GM04504 (cell line): ENCODE measurements at regions not wholly inside any gene's neighbourhood (a gene's known extent, or its start where the extent isn't known, plus 50 kb on each side); places are given as distances from the start of the nearest gene placed in this dataset.
A peak's percentile ranks its signal among the peaks of the same experiment; 100 is the strongest.
"Not testable (repeated sequence)": the region's sequence is repeated elsewhere in the genome, so short reads cannot be mapped to it uniquely, and the experiment has no call there.

Experiments used
- DNase-seq: peaks from one replicate; pipeline ENCODE4 v3.0.0-alpha.2; 2012; ENCODE audit warnings: low read depth

DNA sequence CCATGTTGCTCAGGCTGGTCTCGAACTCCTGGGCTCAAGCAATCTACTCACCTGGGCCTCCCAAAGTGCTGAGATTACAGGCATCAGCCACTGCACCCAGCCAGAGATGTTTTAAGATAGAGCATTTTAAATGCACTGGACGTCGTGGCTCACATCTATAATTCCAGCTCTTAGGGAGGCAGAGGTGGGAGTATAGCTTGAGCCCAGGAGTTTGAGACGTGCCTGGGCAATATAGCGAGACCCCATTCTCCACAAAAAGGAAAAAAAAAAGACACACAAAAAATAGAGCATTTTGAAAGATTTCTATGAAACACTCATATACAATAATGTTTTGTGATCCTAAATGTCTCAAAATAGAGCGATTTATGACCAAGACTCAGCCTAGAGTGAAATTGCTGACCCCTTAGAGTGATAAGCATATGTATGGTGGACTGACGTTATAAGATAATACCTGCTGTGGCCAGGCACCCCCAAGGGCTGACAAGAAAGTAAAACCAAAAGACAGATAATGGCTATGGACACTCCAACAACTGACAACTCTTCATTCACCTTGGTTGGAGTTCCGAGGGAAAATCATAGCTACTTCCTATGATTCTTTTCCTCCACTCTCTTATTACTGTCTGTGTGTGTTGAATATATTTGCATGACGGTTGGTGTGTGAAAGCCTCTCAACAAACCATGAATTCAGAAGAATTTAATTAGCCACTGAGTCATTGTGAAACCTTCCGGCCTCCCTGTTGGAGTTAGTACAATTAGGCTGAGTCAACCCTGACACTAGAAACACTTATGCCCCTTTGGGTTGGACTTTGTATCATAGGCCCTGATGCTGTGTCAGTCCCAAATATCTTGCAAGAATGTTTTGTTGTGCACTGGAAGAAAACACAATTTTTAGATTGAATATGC is 526.5 kb upstream of the NUDT12 start:
- peak; percentile 63 for DNase-seq

DNA sequence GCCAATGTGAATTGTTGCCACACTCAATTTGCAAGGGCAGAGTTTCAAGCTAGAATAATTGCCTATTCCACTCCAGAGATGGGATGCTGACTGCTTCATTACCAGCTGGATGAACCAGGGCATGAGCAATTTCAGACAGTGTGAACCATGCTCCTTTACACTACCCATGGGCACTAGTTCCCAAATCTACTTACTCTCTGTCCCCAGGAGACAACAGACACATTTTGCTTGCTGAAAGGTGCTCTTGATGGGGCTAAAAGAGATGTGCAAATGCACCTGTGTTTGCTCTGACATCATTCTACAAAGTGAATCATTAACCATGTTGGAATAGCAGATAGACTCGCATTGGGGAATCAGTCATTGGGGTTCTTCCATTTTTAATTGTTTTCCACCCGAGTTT is 522.3 kb upstream of the NUDT12 start:
- DNase-seq = no peak

GRCh38 chr5:104082754-104083153 is 520.2 kb upstream of the NUDT12 start:
- DNase-seq = no peak

DNA sequence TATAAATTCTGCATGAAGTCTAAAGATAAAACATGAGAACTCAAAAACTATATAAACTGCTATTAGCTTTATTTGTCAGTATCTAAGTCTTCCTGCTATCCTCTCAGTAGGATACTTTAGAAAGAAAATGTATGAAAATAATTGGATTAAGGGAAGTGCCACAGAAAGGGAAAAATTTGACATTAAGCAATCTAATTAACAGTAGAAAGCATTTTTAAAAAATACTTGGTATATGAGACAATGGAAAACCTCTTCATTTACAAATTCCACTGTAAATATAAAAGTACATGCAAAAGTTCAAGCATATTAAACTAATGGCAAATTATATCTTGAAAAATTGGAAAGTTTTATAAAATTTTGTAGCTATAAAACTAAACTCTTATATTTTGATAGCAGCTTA is 518.6 kb upstream of the NUDT12 start:
- no peak for DNase-seq

- no peak for DNase-seq
Observed at GRCh38 chr5:104080646-104081175, 518.1 kb upstream of the NUDT12 start.

DNA sequence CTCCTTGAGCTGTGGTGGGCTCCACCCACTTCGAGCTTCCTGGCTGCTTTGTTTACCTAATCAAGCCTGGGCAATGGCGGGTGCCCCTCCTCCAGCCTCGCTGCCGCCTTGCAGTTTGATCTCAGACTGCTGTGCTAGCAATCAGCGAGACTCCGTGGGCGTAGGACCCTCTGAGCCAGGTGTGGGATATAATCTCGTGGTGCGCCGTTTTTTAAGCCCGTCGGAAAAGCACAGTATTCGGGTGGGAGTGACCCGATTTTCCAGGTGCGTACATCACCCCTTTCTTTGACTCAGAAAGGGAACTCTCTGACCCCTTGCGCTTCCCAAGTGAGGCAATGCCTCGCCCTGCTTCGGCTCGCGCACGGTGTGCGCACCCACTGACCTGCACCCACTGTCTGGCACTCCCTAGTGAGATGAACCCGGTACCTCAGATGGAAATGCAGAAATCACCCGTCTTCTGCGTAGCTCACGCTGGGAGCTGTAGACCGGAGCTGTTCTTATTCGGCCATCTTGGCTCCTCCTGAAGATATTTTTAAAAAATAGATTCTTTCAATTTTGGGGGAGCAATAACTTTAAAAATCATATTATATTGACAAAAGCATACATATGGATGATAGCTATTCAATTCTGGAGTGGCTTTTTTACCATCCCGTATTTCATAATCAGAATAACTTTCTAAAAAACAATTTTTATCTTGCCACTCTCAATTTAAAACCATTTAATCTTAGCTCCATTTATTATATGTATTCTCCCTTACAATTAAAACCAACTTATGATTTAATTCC is 517.5 kb upstream of the NUDT12 start:
- not testable (repeated sequence) for DNase-seq

DNA sequence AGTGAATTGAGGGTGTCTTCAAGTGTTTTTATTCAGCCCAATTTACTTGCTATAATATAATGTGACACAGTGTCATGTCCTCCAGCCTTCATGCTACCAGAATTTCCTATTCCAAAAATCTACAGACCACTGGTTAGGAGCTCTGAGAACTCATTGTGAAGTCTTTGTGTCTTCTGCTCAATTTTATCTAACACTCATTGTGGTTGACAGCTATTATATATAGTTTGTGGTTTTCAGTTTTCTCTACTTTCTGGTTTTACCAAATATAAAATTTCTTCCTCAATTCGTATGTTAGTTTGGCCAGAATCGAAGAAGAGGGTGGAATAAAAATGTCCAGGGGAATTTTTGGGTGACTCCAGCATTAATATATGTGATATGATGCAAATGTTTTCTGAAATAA is 509.3 kb upstream of the NUDT12 start:
- no peak for DNase-seq

GRCh38 chr5:104062621-104063377 is 500.2 kb upstream of the NUDT12 start:
- DNase-seq = no peak

GRCh38 chr5:104061707-104062106 is 499.1 kb upstream of the NUDT12 start:
- DNase-seq = no peak

DNA sequence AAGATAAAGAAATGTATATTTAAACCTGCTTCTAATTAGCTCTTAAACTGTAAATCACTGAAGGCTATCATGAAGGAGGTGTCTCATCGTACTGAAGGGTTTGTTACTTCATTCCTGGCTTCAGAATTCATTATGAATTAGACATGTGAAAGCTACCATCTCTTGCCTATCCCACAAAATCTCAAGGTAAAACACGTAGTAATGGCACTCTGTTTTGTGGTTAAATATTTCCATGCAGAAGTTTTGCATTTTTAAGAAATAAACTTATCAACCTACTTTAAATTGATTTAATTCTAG is 490.7 kb upstream of the NUDT12 start:
- DNase-seq = peak; percentile 19

DNA sequence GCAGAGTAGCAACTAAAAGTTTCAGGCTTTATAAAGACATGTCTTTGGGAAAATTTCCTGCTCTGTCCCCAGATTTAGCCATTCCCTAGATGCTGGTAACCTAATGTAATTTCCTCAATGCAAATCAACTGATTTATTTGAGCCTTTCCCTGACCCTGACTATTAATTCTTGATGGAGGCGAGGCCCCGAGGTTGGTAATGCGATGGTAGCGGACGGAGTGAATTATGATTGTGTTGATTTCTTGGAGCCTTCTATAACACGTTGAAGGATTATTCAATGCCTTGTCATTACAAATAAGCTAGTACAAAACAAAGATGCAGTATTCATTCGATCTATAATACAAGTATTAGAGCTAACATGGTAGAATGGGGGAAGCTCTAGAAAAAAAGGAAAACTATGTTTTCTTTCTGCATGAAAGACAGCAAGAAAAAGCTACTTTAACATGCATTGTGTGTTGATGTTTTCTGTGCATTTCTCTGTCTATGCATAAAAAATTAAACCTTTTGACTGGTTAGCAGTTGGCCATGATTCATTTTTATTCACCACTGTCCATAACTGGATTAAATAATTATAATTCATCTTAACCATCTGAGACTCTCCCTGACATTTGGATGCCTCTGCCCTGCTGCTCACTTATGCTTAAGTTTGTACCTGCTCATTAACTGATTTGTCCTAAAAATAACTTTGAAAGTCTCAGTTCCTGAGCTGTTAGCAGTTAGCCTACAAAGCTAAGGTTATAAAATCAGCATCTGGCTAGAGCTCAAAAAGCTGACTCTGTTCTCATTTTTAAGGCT is 490.2 kb upstream of the NUDT12 start:
- no peak for DNase-seq

GRCh38 chr5:104050436-104050835 is 487.8 kb upstream of the NUDT12 start:
- DNase-seq = no peak

DNA sequence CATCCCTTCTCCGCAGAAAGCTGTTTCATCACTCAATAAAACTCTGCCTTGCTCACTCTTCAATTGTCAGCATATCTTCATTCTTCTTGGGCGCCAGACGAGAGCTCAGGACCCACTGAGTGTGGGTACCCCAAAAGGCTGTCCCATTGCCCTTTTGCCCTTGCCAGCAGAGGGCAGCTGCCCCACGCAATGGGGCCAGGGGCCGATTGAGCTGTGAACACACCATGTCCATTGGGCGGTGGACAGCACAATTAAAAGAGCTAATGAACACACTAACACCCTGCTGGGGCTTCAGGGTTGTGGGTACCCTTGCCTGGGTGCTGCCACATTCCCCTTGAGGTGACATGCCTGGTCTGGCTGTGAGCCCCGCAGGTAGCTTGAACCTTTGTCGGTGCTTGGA is 487.2 kb upstream of the NUDT12 start:
- no peak for DNase-seq

GRCh38 chr5:104048231-104048630 is 485.6 kb upstream of the NUDT12 start:
- no peak for DNase-seq

DNA sequence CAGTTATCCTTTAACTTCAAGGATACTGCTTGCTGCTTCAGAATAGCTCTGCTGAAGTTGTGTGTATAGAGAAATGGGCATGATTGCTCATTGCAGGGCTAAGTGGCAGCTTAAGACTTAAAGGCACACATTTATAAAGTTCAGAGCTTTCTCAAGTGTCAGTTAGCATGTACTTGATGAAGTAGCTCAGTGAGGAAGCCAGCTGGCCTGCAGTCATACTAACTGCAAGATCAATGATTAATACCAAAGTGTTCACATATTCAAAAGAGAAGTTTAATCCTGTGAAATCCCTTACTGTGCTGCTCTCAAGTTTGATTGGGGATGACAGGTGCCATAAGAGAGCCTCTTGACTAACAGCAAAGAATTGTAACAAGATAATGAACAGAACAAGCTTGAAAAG is 483.4 kb upstream of the NUDT12 start:
- no peak for DNase-seq

DNA sequence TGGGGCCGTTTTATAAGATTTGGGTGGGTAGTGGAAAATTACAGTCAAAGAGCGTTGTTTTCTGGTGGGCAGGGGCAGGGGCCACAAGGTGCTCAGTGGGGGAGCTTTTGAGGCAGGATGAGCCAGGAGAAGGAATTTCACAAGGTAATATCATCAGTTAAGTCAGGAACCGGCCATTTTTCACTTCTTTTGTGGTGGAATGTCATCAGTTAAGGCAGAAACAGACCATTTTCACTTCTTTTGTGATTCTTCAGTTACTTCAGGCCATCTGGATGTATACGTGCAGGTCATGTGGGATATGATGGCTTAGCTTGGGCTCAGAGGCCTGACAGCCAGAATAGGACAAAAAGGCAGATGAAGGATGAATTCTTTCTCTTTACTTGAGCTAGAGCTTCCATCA is 477.3 kb upstream of the NUDT12 start:
- DNase-seq = not testable (repeated sequence)

GRCh38 chr5:104037136-104037535 is 474.5 kb upstream of the NUDT12 start:
- not testable (repeated sequence) for DNase-seq

GRCh38 chr5:104033186-104033585 is 470.6 kb upstream of the NUDT12 start:
- DNase-seq = not testable (repeated sequence)

DNA sequence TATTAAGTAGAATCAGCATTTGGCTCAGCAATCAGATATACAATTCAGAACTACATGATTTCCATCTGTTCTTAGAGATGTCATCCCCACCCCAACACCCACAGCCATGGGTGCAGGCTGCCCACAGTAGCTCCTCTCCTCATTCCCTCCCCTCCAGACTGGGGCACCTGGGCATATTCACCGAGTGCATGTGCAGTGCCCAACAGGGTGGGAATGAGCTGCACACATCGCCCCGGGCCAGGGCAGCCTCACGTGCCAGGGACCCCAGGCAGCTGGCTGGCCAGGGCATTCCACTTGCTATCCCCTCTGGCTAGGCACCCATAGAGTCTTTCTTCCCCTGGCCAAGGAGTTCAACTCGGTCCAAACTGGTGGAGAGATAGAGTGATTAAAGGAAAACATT is 461.9 kb upstream of the NUDT12 start:
- DNase-seq = no peak

GRCh38 chr5:104023739-104024138 is 461.1 kb upstream of the NUDT12 start:
- DNase-seq = no peak

GRCh38 chr5:104019956-104020355 is 457.4 kb upstream of the NUDT12 start:
- DNase-seq = no peak

- DNase-seq = no peak
Observed at GRCh38 chr5:104018299-104018698, 455.7 kb upstream of the NUDT12 start.
